Uterus (tissue), 3 donors: ENCODE measurements at regions not wholly inside any gene's neighbourhood (a gene's known extent, or its start where the extent isn't known, plus 50 kb on each side); places are given as distances from the start of the nearest gene placed in this dataset.

Source experiments
- DNase-seq, 2 donors: peaks; one replicate each; pipeline ENCODE4 v3.0.0-alpha.2; 2019 to 2020
- H3K27ac ChIP-seq, 2 donors: fragments of 200-600 bp; sonication (generic); 1 replicate in 1 of 2; 2 replicates in 1 of 2; pipeline ENCODE4 v1.5.1; 2016 to 2018
- H3K27me3 ChIP-seq, 2 donors: fragments of 200-600 bp; sonication (generic); one replicate each; pipeline ENCODE4 v1.5.1; 2018 to 2019; ENCODE audit warnings: control low read depth in 1 of 2
- H3K36me3 ChIP-seq, 2 donors: fragments of 200-600 bp; sonication (generic); one replicate each; pipeline ENCODE4 v1.5.1; 2019; ENCODE audit warnings: control low read depth in 1 of 2
- H3K4me1 ChIP-seq, 2 donors: fragments of 200-600 bp; sonication (generic); one replicate each; pipeline ENCODE4 v1.5.1; 2018 to 2019; ENCODE audit warnings: control low read depth in 1 of 2
- H3K4me3 ChIP-seq, 2 donors: fragments of 200-600 bp; sonication (generic); 1 replicate in 1 of 2; 2 replicates in 1 of 2; pipeline ENCODE4 v1.5.1; 2018 to 2019; ENCODE audit warnings: mild to moderate bottlenecking in 1 of 2
- H3K9me3 ChIP-seq, 2 donors: fragments of 200-600 bp; sonication (generic); one replicate each; pipeline ENCODE4 v1.5.1; 2019; ENCODE audit warnings: control low read depth in 1 of 2
- POLR2A ChIP-seq, 2 donors: fragments of 450-650 bp; IDR thresholded peaks; one replicate each; pipeline ENCODE4 v1.6.1; 2016; ENCODE audit warnings: antibody characterized with exemption in 2 of 2, mild to moderate bottlenecking in 1 of 2, moderate library complexity in 1 of 2
- intact Hi-C: fragments of 100-400 bp; cut with DNase I; formaldehyde crosslinking; loops from one replicate; pipeline ENCODE4 v1.15.1; 2023; ENCODE audit warnings: low total_unique reads
- TF ChIP-seq, protein P1 (sequence below), 4 experiments: fragments of 200-600 bp in 2 of 4; fragments of 450-650 bp in 2 of 4; sonication (generic) in 2 of 4; IDR thresholded peaks; one replicate each; pipeline ENCODE4 v1.5.1; 2016 to 2019; ENCODE audit warnings: antibody characterized with exemption in 4 of 4, mild to moderate bottlenecking in 2 of 4, moderate library complexity in 1 of 4
- donor health status: DM: yes; HTN: yes; CAD: no.

GRCh38 chr21:25369524-25370300 is 237.6 kb downstream of the MRPL39 start:
- no peak for DNase-seq
- no peak overlapping the region for H3K4me3 ChIP-seq
- no peaks in the 10 kb centered on the region for H3K4me1 ChIP-seq
- no peak overlapping the region for H3K27ac ChIP-seq
- intact Hi-C loops: no loop called here
- no peaks in the 10 kb centered on the region for H3K27me3 ChIP-seq
- TF ChIP-seq, protein P1, sequence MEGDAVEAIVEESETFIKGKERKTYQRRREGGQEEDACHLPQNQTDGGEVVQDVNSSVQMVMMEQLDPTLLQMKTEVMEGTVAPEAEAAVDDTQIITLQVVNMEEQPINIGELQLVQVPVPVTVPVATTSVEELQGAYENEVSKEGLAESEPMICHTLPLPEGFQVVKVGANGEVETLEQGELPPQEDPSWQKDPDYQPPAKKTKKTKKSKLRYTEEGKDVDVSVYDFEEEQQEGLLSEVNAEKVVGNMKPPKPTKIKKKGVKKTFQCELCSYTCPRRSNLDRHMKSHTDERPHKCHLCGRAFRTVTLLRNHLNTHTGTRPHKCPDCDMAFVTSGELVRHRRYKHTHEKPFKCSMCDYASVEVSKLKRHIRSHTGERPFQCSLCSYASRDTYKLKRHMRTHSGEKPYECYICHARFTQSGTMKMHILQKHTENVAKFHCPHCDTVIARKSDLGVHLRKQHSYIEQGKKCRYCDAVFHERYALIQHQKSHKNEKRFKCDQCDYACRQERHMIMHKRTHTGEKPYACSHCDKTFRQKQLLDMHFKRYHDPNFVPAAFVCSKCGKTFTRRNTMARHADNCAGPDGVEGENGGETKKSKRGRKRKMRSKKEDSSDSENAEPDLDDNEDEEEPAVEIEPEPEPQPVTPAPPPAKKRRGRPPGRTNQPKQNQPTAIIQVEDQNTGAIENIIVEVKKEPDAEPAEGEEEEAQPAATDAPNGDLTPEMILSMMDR (IDR thresholded peaks at IDR 0.05): no peak
- no peak for TF ChIP-seq POLR2A (IDR thresholded peaks at IDR 0.05)
- H3K9me3 ChIP-seq: no peaks in the 10 kb centered on the region
- no peaks in the 10 kb centered on the region for H3K36me3 ChIP-seq

DNA sequence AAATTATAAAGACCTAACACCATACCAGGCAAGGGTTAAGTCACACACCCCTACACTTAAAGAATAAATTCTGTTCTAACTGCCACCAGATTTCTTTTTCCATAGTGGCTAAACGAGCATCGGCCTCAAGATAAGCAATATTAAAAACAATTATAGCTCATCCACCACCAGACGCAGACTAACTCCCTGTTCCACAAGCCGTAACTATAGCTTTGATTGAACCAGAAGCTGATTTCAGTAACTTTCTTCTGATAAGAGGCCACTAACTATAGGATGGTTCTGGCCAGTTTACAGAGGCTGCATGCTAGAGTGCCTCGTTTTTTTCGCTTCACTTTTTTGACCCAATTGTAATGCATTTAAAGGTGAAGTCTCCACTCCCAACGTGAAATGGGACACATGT is 238.8 kb downstream of the MRPL39 start:
- H3K36me3 ChIP-seq: no peaks in the 10 kb centered on the region
- no peak overlapping the region for H3K27ac ChIP-seq
- no peak for TF ChIP-seq POLR2A (IDR thresholded peaks at IDR 0.05)
- H3K9me3 ChIP-seq: no peaks in the 10 kb centered on the region
- no peak for DNase-seq
- no peaks in the 10 kb centered on the region for H3K4me1 ChIP-seq
- no peak overlapping the region for H3K4me3 ChIP-seq
- H3K27me3 ChIP-seq: no peaks in the 10 kb centered on the region
- intact Hi-C loops: no loop called here

- H3K27ac ChIP-seq: no peak overlapping the region
- no peaks in the 10 kb centered on the region for H3K36me3 ChIP-seq
- H3K9me3 ChIP-seq: no peaks in the 10 kb centered on the region
- no peaks in the 10 kb centered on the region for H3K27me3 ChIP-seq
- DNase-seq: no peak
- no peaks in the 10 kb centered on the region for H3K4me1 ChIP-seq
- TF ChIP-seq, protein P1 (IDR thresholded peaks at IDR 0.05): no peak
- no peak for TF ChIP-seq POLR2A (IDR thresholded peaks at IDR 0.05)
- H3K4me3 ChIP-seq: no peak overlapping the region
- intact Hi-C loops: no loop called here
These were observed 241.2 kb downstream of the MRPL39 start for GRCh38 chr21:25366116-25366515.

DNA sequence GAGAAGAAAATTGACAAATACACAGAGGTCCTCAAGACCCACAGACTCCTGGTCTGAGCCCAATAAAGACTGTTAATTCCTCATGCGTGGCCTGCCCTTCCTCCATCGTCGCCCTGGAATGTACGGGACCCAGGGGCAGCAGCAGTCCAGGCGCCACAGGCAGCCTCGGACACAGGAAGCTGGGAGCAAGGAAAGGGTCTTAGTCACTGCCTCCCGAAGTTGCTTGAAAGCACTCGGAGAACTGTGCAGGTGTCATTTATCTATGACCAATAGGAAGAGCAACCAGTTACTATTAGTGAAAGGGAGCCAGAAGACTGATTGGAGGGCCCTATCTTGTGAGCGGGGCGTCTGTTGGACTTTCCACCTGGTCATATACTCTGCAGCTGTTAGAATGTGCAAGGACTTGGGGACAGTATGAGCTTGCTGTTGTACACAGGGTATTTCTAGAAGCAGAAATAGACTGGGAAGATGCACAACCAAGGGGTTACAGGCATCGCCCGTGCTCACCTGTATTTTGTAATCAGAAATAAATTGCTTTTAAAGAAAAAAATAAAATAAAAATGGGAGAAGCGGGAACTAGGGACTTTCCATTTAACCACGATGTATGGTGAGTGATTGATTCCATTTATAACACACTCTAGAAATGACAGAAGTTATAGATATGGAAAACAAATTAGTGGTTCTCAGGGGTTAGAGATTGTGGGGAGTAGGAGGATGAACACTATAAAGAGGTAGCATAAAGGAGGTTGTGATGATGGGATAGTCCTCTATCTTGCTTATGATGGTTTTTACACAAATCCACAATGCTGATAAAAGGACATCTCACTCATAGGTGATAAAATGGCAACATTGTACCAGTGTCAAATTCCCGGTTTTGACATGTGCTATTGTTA is 244.7 kb downstream of the MRPL39 start:
- Histone ChIP-seq H3K4me3 (no peak overlapping the region), H3K36me3 (no peaks in the 10 kb centered on the region), H3K4me1 (no peaks in the 10 kb centered on the region), H3K27ac (no peak overlapping the region), H3K9me3 (no peaks in the 10 kb centered on the region), H3K27me3 (no peaks in the 10 kb centered on the region)
- intact Hi-C loops: no loop called here
- no peak for DNase-seq
- TF ChIP-seq POLR2A (IDR thresholded peaks at IDR 0.05): no peak
- TF ChIP-seq, protein P1 (IDR thresholded peaks at IDR 0.05): no peak

- H3K27ac ChIP-seq: no peak overlapping the region
- no peaks in the 10 kb centered on the region for H3K4me1 ChIP-seq
- intact Hi-C loops: no loop called here
- no peak overlapping the region for H3K4me3 ChIP-seq
- no peak for DNase-seq
- no peaks in the 10 kb centered on the region for H3K36me3 ChIP-seq
- no peaks in the 10 kb centered on the region for H3K27me3 ChIP-seq
- TF ChIP-seq, protein P1 (IDR thresholded peaks at IDR 0.05): no peak
- TF ChIP-seq POLR2A (IDR thresholded peaks at IDR 0.05): no peak
- no peaks in the 10 kb centered on the region for H3K9me3 ChIP-seq
These were observed 245.5 kb downstream of the MRPL39 start for GRCh38 chr21:25361765-25362164.
